ENCODE measurements at regions not wholly inside any gene's neighbourhood (a gene's known extent, or its start where the extent isn't known, plus 50 kb on each side); places are given as distances from the start of the nearest gene placed in this dataset.
"Not testable (repeated sequence)": the region's sequence is repeated elsewhere in the genome, so short reads cannot be mapped to it uniquely, and the experiment has no call there.

- intact Hi-C loops (cut with DNase I): loop anchor here (10.0 kb wide), 1 partner anchor 581 kb away; no protein-coding TSS in a partner anchor
- ATAC-seq (ENCODE audit: poor library complexity) (no peak), DNase-seq (no peak)
These were observed 56.5 kb upstream of the ORC5 start for GRCh38 chr7:104264285-104264684.

DNA sequence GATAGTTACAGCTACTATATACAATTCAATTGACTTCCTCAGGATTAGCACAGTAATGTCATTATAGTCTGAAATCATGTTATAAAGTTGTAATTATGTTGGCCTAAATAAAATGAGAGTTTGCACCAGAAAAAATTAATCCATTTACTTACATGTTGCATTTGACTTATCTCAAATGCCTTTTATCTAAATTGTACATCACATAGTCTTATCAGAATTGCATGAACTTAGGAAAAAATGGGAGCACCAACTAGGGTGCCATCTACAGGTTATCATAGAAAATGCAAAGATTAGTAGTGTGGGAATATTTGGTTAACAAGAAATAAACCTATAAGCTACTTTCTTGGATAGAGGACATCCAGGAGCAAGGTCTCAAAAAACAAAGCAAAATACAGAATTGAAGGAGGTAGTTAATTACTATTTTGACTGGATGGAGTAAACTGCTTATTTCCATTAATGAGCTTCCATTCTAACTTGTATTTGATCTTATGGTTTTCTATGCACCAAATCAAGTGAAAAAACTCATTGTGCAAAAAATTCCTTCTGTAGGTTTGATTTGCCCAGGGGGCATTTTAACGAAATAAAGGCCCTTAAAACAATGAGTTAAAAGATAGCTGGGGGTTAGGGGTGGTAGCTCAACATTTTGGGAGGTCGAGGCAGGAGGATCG lies 60.0 kb upstream of the ORC5 start:
- DNase-seq: no peak
- no peak for ATAC-seq (ENCODE audit: poor library complexity)
- intact Hi-C loops (cut with DNase I): loop anchor here (10.0 kb wide), 1 partner anchor 577 kb away; no protein-coding TSS in a partner anchor

- DNase-seq (no peak), ATAC-seq (ENCODE audit: poor library complexity) (no peak)
- intact Hi-C loops (cut with DNase I): no loop called here
These were observed 56.5 kb upstream of the LHFPL3 start for GRCh38 chr7:104271948-104272347.

DNA sequence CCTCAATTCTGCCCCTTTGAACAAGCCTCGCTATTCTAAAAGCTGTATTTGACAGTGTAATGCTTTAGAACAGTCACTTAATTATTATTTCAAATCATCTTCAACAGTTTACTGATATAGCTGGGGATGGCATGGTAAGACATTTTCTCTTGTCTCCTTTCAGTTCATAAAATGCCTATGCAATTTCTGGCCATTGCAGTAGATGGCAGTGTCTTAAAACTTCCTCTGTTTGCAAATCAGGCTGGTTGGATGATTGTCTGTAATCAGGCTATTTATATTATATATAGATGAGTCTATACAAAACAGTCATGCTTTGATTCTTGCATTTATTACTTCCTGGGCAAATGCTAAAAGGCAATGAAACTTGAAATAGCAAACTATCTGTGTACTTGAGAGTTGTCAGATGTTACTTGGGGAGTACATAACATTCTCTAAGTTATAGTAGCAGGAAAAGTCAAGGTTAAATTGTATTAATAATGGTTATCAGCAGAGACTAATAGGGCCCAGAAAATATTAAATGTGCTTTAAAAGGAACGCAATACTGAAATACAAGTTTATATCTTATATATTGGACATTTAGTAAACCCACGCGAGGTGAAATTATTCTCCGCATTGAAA lies 55.5 kb upstream of the LHFPL3 start:
- intact Hi-C loops (cut with DNase I): no loop called here
- ATAC-seq (ENCODE audit: poor library complexity): no peak
- DNase-seq: no peak

- ATAC-seq (ENCODE audit: poor library complexity): no peak
- intact Hi-C loops (cut with DNase I): no loop called here
These were observed 52.5 kb upstream of the LHFPL3 start for GRCh38 chr7:104275900-104276299.

DNA sequence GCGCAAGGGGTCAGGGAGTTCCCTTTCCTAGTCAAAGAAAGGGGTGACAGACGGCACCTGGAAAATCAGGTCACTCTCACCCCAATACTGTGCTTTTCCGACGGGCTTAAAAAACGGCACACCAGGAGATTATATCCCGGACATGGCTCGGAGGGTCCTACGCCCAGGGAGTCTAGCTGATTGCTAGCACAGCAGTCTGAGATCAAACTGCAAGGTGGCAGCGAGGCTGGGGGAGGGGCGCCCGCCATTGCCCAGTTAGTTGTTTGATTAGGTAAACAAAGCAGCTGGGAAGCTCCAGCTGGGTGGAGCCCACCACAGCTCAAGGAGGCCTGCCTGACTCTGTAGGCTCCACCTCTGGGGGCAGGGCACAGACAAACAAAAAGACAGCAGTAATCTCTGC lies 51.7 kb upstream of the LHFPL3 start:
- intact Hi-C loops (cut with DNase I); DNase-seq; ATAC-seq (ENCODE audit: poor library complexity): not testable (repeated sequence)

More at GRCh38 chr7:104275900-104276299, 52.5 kb upstream of the LHFPL3 start:
- no peak for DNase-seq

All from Right ventricle myocardium superior (tissue), 1 donor.